Omental fat pad (tissue), 3 donors: ENCODE measurements at regions not wholly inside any gene's neighbourhood (a gene's known extent, or its start where the extent isn't known, plus 50 kb on each side); places are given as distances from the start of the nearest gene placed in this dataset.

Experiments used
- ATAC-seq: fragments of 150-250 bp; one replicate; pipeline ENCODE4 v1.9.1; 2016; ENCODE audit warnings: mild to moderate bottlenecking, moderate library complexity; ENCODE audit not compliant: low FRiP score
- DNase-seq: peaks from one replicate; pipeline ENCODE4 v3.0.0-alpha.2; 2019; ENCODE audit warnings: low spot score
- TF ChIP-seq, protein P1 (sequence below), 3 donors: fragments of 450-650 bp; IDR thresholded peaks; one replicate each; pipeline ENCODE4 v1.5.1; 2016 to 2017; ENCODE audit warnings: antibody characterized with exemption in 3 of 3, mild to moderate bottlenecking in 3 of 3, moderate library complexity in 2 of 3

- TF ChIP-seq, protein P1, sequence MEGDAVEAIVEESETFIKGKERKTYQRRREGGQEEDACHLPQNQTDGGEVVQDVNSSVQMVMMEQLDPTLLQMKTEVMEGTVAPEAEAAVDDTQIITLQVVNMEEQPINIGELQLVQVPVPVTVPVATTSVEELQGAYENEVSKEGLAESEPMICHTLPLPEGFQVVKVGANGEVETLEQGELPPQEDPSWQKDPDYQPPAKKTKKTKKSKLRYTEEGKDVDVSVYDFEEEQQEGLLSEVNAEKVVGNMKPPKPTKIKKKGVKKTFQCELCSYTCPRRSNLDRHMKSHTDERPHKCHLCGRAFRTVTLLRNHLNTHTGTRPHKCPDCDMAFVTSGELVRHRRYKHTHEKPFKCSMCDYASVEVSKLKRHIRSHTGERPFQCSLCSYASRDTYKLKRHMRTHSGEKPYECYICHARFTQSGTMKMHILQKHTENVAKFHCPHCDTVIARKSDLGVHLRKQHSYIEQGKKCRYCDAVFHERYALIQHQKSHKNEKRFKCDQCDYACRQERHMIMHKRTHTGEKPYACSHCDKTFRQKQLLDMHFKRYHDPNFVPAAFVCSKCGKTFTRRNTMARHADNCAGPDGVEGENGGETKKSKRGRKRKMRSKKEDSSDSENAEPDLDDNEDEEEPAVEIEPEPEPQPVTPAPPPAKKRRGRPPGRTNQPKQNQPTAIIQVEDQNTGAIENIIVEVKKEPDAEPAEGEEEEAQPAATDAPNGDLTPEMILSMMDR (IDR thresholded peaks at IDR 0.05) = no peak
- no peak for ATAC-seq
Measured at GRCh38 chr10:2623675-2624274, 443.6 kb upstream of the PFKP start.

DNA sequence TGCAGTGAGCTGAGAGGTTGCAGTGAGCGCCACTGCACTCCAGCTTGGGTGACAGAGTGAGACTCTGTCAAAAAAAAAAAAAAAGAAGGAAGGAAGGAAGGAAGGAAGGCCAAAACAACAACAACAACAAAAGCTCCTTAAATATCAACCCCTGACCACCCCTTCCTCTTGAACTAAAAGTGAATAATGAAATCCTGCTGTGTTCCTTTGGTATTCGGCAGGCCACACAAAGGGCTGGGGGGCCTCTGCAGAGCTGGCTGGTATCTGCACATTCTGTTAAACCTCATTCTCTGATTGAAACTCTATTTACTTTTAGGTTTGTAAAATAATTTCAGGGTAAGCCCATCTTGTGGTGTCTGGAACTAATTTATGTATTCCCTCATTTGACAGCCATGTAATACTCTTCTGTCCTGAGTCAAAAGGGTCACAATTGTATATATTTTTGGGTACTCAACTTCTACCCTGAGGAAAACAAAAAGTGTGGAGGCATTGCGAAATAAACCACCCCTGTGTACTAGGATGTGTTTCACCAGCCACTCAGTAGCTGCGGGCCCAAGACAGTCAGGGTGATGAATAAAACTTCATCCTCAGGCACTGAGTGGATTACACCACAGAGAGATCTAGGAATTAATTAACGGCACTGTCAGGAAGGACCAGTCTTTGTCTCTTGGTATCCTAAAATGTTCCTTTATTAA, 446.4 kb upstream of the PFKP start:
- ATAC-seq = no peak
- TF ChIP-seq, protein P1 (IDR thresholded peaks at IDR 0.05) = no peak

More at GRCh38 chr10:2623675-2624274, 443.6 kb upstream of the PFKP start:
- DNase-seq = no peak

GRCh38 chr10:2619916-2620315, 447.4 kb upstream of the PFKP start:
- TF ChIP-seq, protein P1 (IDR thresholded peaks at IDR 0.05) = no peak
- no peak for DNase-seq
- no peak for ATAC-seq

More for the DNA sequence above, 446.4 kb upstream of the PFKP start:
- no peak for DNase-seq

- TF ChIP-seq, protein P1 (IDR thresholded peaks at IDR 0.05) = no peak
- DNase-seq = no peak
- ATAC-seq = no peak
Measured at GRCh38 chr10:2619472-2619871, 447.9 kb upstream of the PFKP start.

DNA sequence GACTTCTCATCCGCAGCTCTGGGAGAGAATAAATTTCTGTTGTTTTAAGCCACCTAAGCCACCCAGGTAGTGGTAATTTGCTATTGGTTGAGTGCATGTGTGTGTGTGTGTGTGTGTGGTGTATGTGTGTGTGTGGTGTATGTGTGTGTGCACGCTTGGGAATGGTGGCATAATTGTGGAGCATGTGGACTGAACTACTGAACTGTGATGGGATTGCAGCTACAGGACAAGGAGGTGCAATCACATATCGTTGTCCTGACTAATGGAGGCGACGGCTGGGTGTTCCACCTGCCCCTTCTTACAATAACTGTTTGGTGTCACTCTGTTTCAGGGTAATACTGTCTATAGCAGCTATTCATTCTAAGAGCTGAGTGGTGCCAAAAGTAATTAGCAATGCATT, 448.7 kb upstream of the PFKP start:
- TF ChIP-seq, protein P1 (IDR thresholded peaks at IDR 0.05) = no peak
- ATAC-seq = no peak
- DNase-seq = no peak

DNA sequence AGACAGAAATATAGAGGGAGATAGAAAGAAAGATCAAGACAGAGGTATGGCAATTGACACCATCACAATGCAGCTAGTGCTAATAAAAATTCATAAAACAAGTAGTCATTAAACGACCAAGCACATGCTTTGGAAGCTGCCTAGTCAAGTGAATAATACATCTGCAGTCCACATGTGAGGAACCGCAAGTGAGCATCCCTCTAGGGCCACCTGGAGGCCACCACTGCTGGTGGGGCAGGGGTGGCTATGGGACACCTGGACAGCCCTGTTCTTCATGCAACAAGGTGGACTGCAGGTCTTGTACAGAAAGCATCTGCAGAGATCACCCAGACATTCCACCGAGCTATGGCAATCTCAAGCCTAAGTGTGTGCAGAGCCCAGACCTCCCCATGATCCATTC, 451.1 kb upstream of the PFKP start:
- TF ChIP-seq, protein P1 (IDR thresholded peaks at IDR 0.05) = no peak
- ATAC-seq (no peak), DNase-seq (no peak)

- no peak for ATAC-seq
- TF ChIP-seq, protein P1 (IDR thresholded peaks at IDR 0.05) = no peak
- no peak for DNase-seq
Measured at GRCh38 chr10:2611603-2612002, 455.7 kb upstream of the PFKP start.
